GM12878 (cell line): ENCODE measurements at regions not wholly inside any gene's neighbourhood (a gene's known extent, or its start where the extent isn't known, plus 50 kb on each side); places are given as distances from the start of the nearest gene placed in this dataset.

Experiments used
- EZH2 ChIP-seq: IDR thresholded peaks from 2 replicates; pipeline ENCODE4 v1.6.1; 2012; ENCODE audit warnings: low read depth, mild to moderate bottlenecking, control low read depth, inconsistent platforms, low read length, borderline replicate concordance; ENCODE audit not compliant: control insufficient read depth
- JUNB ChIP-seq: IDR thresholded peaks from 2 replicates; pipeline ENCODE4 v1.6.1; 2016; ENCODE audit warnings: antibody characterized with exemption, mild to moderate bottlenecking
- MTA2 ChIP-seq: fragments of 450-650 bp; IDR thresholded peaks from 2 replicates; pipeline ENCODE4 v1.6.1; 2016; ENCODE audit warnings: low read depth, mild to moderate bottlenecking, moderate library complexity
- POLR2A ChIP-seq: IDR thresholded peaks from 2 replicates; pipeline ENCODE4 v1.6.1; 2011; ENCODE audit warnings: low read depth, mild to moderate bottlenecking, low read length
- POLR2AphosphoS5 ChIP-seq: IDR thresholded peaks from 2 replicates; pipeline ENCODE4 v1.6.1; 2011; ENCODE audit warnings: mild to moderate bottlenecking, low read length, inconsistent platforms

DNA sequence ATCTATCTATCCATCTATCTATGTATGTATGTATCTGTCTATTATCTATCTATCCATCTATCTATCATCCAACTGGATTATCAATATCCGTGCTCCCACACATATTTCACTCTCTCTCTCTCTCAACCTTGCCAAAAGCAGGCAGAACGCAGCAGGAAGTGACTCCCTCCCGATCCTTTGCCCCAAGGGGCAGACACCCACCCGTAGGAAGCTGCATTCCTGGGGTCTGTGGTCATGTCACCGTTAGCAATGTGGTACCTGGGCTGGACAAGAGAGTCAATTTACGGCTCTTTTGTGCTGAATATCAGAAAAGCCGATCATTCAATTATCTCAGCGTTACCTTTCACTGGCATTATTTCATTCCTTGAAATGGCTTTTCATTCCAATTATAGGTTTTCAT is 119.6 kb upstream of the PPP2R3B start:
- TF ChIP-seq POLR2A (no peak), EZH2 (no peak), JUNB (no peak), POLR2AphosphoS5 (no peak), MTA2 (no peak)
